Keratinocyte (primary cell): ENCODE measurements at regions not wholly inside any gene's neighbourhood (a gene's known extent, or its start where the extent isn't known, plus 50 kb on each side); places are given as distances from the start of the nearest gene placed in this dataset.

Source experiments
- DNase-seq: peaks from one replicate; pipeline ENCODE4 v3.0.0-alpha.2; 2011; ENCODE audit warnings: low read depth, missing footprints, low spot score
- FAIRE-seq: peaks from 2 replicates; lab custom pipeline; 2011; peaks lifted over from hg19 to GRCh38; lab: Jason Lieb, UNC
- H2AFZ ChIP-seq: 2 replicates; pipeline ENCODE4 v1.6.0; 2012; ENCODE audit warnings: low read length, control low read depth, inconsistent platforms; ENCODE audit not compliant: control insufficient read depth
- H3K27ac ChIP-seq: 2 replicates; pipeline ENCODE4 v1.5.1; 2011; ENCODE audit warnings: low read length; ENCODE audit not compliant: control insufficient read depth, insufficient read depth
- H3K27me3 ChIP-seq: 3 replicates; pipeline ENCODE4 v1.6.0; 2011; ENCODE audit warnings: low read length; ENCODE audit not compliant: control insufficient read depth, insufficient read depth; ENCODE audit errors: extremely low read depth
- H3K36me3 ChIP-seq, 2 experiments: 2 replicates in 1 of 2; 3 replicates in 1 of 2; pipeline ENCODE4 v1.5.1; 2011; ENCODE audit warnings: low read length in 2 of 2, mild to moderate bottlenecking in 1 of 2; ENCODE audit not compliant: control insufficient read depth in 2 of 2, insufficient read depth in 2 of 2; ENCODE audit errors: extremely low read depth in 1 of 2
- H3K4me1 ChIP-seq: 3 replicates; pipeline ENCODE4 v1.5.1; 2011; ENCODE audit warnings: low read length; ENCODE audit not compliant: control insufficient read depth, insufficient read depth; ENCODE audit errors: extremely low read depth
- H3K4me2 ChIP-seq: 3 replicates; pipeline ENCODE4 v1.6.0; 2011; ENCODE audit warnings: low read depth, low read length; ENCODE audit not compliant: control insufficient read depth, insufficient read depth; ENCODE audit errors: extremely low read depth
- H3K4me3 ChIP-seq, 3 experiments: fragments of 200-600 bp in 1 of 3; sonication (generic) in 1 of 3; 2 replicates in 2 of 3; 3 replicates in 1 of 3; pipeline ENCODE4 v1.5.1; 2011 to 2016; ENCODE audit warnings: low read length in 3 of 3, mild to moderate bottlenecking in 3 of 3, control low read depth in 2 of 3, inconsistent platforms in 1 of 3, low read depth in 1 of 3, mixed read lengths in 1 of 3, mixed run types in 1 of 3, moderate library complexity in 1 of 3; ENCODE audit not compliant: control insufficient read depth in 2 of 3, insufficient read depth in 2 of 3; ENCODE audit errors: extremely low read depth in 1 of 3
- H3K79me2 ChIP-seq: 2 replicates; pipeline ENCODE4 v1.6.0; 2012; ENCODE audit warnings: low read length; ENCODE audit not compliant: control insufficient read depth, insufficient read depth
- H3K9ac ChIP-seq: 3 replicates; pipeline ENCODE4 v1.6.0; 2011; ENCODE audit warnings: low read length; ENCODE audit not compliant: control insufficient read depth, insufficient read depth; ENCODE audit errors: extremely low read depth
- H3K9me1 ChIP-seq: 3 replicates; pipeline ENCODE4 v1.6.0; 2011; ENCODE audit warnings: low read length; ENCODE audit not compliant: control insufficient read depth, insufficient read depth; ENCODE audit errors: extremely low read depth
- H3K9me3 ChIP-seq: 2 replicates; pipeline ENCODE4 v1.5.1; 2012; ENCODE audit warnings: low read depth, low read length; ENCODE audit not compliant: control insufficient read depth
- H4K20me1 ChIP-seq: 3 replicates; pipeline ENCODE4 v1.6.0; 2011; ENCODE audit warnings: low read length; ENCODE audit not compliant: control insufficient read depth, insufficient read depth; ENCODE audit errors: extremely low read depth
- EZH2 ChIP-seq: IDR thresholded peaks from one replicate; pipeline ENCODE4 v1.6.1; 2012; ENCODE audit warnings: inconsistent platforms, mild to moderate bottlenecking, low read length, moderate library complexity
- dilution Hi-C: fragments of 300-500 bp; cut with MboI; formaldehyde crosslinking; loops from one replicate; pipeline ENCODE4 v1.7.0; 2020; ENCODE audit warnings: low sequenced_read_pairs; ENCODE audit not compliant: extremely low pct_ligation_motif_present
- TF ChIP-seq, protein P1 (sequence below), 3 experiments: IDR thresholded peaks in 1 of 3; conservative IDR thresholded peaks in 1 of 3; optimal IDR thresholded peaks in 1 of 3; 2 replicates in 2 of 3; 3 replicates in 1 of 3; pipeline versions ENCODE3 to v1.5.1; 2011; ENCODE audit warnings: low read length in 3 of 3, mild to moderate bottlenecking in 3 of 3, moderate library complexity in 2 of 3, control low read depth in 1 of 3, inconsistent platforms in 1 of 3; ENCODE audit not compliant: insufficient read depth in 2 of 3; ENCODE audit errors: extremely low read depth in 1 of 3

- H3K27ac ChIP-seq, result no peak overlapping the region
- dilution Hi-C loops, result no loop called here
- no peaks in the 10 kb centered on the region for H3K36me3 ChIP-seq
- peaks cover 3% of the 10 kb centered on the region for H3K9me3 ChIP-seq
- no peak for DNase-seq
- H3K4me1 ChIP-seq, result no peaks in the 10 kb centered on the region
- no peak overlapping the region for H3K4me3 ChIP-seq
- no peaks in the 10 kb centered on the region for H4K20me1 ChIP-seq
- H3K79me2 ChIP-seq, result no peaks in the 10 kb centered on the region
- no peak for TF ChIP-seq EZH2
- TF ChIP-seq, protein P1, sequence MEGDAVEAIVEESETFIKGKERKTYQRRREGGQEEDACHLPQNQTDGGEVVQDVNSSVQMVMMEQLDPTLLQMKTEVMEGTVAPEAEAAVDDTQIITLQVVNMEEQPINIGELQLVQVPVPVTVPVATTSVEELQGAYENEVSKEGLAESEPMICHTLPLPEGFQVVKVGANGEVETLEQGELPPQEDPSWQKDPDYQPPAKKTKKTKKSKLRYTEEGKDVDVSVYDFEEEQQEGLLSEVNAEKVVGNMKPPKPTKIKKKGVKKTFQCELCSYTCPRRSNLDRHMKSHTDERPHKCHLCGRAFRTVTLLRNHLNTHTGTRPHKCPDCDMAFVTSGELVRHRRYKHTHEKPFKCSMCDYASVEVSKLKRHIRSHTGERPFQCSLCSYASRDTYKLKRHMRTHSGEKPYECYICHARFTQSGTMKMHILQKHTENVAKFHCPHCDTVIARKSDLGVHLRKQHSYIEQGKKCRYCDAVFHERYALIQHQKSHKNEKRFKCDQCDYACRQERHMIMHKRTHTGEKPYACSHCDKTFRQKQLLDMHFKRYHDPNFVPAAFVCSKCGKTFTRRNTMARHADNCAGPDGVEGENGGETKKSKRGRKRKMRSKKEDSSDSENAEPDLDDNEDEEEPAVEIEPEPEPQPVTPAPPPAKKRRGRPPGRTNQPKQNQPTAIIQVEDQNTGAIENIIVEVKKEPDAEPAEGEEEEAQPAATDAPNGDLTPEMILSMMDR (optimal IDR thresholded peaks at IDR 0.05 in 1 of 3, IDR thresholded peaks at IDR 0.05 in 1 of 3, conservative IDR thresholded peaks at IDR 0.05 in 1 of 3; ENCODE audit: extremely low read depth in 1 of 3, insufficient read depth in 2 of 3, low read length in 3 of 3), result no peak
- no peak overlapping the region for H3K9ac ChIP-seq
- H3K27me3 ChIP-seq, result no peaks in the 10 kb centered on the region
- no peak overlapping the region for H2AFZ ChIP-seq
- H3K9me1 ChIP-seq, result no peaks in the 10 kb centered on the region
- H3K4me2 ChIP-seq, result no peak overlapping the region
- FAIRE-seq, result no peak
Measured at GRCh38 chr3:178275311-178275710, 260.9 kb upstream of the KCNMB2 start.

- Histone ChIP-seq H3K9me3 (peaks cover 3% of the 10 kb centered on the region), H3K9me1 (no peaks in the 10 kb centered on the region), H3K4me2 (no peak overlapping the region), H3K36me3 (no peaks in the 10 kb centered on the region), H3K27ac (no peak overlapping the region), H2AFZ (no peak overlapping the region), H4K20me1 (no peaks in the 10 kb centered on the region), H3K79me2 (no peaks in the 10 kb centered on the region), H3K9ac (no peak overlapping the region), H3K4me3 (no peak overlapping the region), H3K4me1 (no peaks in the 10 kb centered on the region), H3K27me3 (no peaks in the 10 kb centered on the region)
- no peak for TF ChIP-seq EZH2
- TF ChIP-seq, protein P1 (optimal IDR thresholded peaks at IDR 0.05 in 1 of 3, IDR thresholded peaks at IDR 0.05 in 1 of 3, conservative IDR thresholded peaks at IDR 0.05 in 1 of 3; ENCODE audit: extremely low read depth in 1 of 3, insufficient read depth in 2 of 3, low read length in 3 of 3), result no peak
- dilution Hi-C loops, result no loop called here
- no peak for FAIRE-seq
- no peak for DNase-seq
Measured at GRCh38 chr3:178275793-178276192, 260.4 kb upstream of the KCNMB2 start.
